NT2/D1 (cell line): ENCODE measurements at regions not wholly inside any gene's neighbourhood (a gene's known extent, or its start where the extent isn't known, plus 50 kb on each side); places are given as distances from the start of the nearest gene placed in this dataset.

ENCODE experiments used
- SUZ12 ChIP-seq: IDR thresholded peaks from 2 replicates; pipeline ENCODE4 v1.6.1; 2011; ENCODE audit not compliant: insufficient read length, insufficient read depth; ENCODE audit errors: extremely low read depth
- YY1 ChIP-seq: IDR thresholded peaks from 2 replicates; pipeline ENCODE4 v1.6.1; 2011; ENCODE audit not compliant: insufficient read length, insufficient read depth

DNA sequence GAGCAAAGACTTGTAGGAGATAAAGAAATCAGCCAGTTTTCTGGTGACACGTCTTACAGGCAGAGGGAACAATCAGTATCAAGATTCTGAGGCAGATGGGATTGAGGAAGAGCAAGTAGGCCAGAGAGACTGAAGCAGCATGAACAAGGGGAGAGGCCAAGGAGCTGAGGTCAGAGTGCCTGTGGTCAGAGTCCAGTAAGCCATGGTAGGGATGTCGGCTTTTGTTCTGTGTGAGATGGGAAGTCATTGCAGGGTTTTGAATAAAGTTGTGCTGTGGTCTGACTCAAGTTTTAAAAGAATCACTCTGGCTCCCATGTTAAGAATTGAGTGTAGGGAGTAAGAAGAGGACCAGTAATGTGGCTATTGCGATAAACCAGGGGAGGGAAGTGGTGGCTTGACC is 85.9 kb upstream of the IVNS1ABP start:
- no peak for TF ChIP-seq SUZ12
- no peak for TF ChIP-seq YY1
